Mucosa of stomach (tissue), 1 donor: ENCODE measurements at regions not wholly inside any gene's neighbourhood (a gene's known extent, or its start where the extent isn't known, plus 50 kb on each side); places are given as distances from the start of the nearest gene placed in this dataset.

ENCODE experiments used
- H3K27me3 ChIP-seq: one replicate; pipeline ENCODE4 v1.7.0; 2013; ENCODE audit warnings: mild to moderate bottlenecking, low read length; ENCODE audit not compliant: control insufficient read depth, insufficient read depth
- H3K36me3 ChIP-seq: one replicate; pipeline ENCODE4 v1.7.0; 2013; ENCODE audit warnings: low read length; ENCODE audit not compliant: control insufficient read depth, insufficient read depth
- H3K4me1 ChIP-seq: one replicate; pipeline ENCODE4 v1.7.0; 2013; ENCODE audit warnings: mild to moderate bottlenecking, low read length; ENCODE audit not compliant: control insufficient read depth, insufficient read depth
- H3K4me3 ChIP-seq: one replicate; pipeline ENCODE4 v1.7.0; 2013; ENCODE audit warnings: low read length
- H3K9ac ChIP-seq: one replicate; pipeline ENCODE4 v1.7.0; 2013; ENCODE audit warnings: mild to moderate bottlenecking, low read length, moderate library complexity
- H3K9me3 ChIP-seq: one replicate; pipeline ENCODE4 v1.7.0; 2013; ENCODE audit warnings: mild to moderate bottlenecking, low read length, moderate library complexity; ENCODE audit not compliant: control insufficient read depth
- donor health status: Pancreatic carcinoma.

GRCh38 chr3:178436773-178437172 lies 99.5 kb upstream of the KCNMB2 start:
- H3K9ac ChIP-seq, result no peak overlapping the region

GRCh38 chr3:178437236-178437635 lies 99.0 kb upstream of the KCNMB2 start:
- no peak overlapping the region for H3K9ac ChIP-seq
- no peaks in the 10 kb centered on the region for H3K4me1 ChIP-seq
- H3K9me3 ChIP-seq, result no peaks in the 10 kb centered on the region

More at GRCh38 chr3:178436773-178437172, 99.5 kb upstream of the KCNMB2 start:
- no peaks in the 10 kb centered on the region for H3K4me1 ChIP-seq
- H3K36me3 ChIP-seq, result no peaks in the 10 kb centered on the region
- H3K9me3 ChIP-seq, result no peaks in the 10 kb centered on the region
- no peak overlapping the region for H3K4me3 ChIP-seq
- H3K27me3 ChIP-seq, result no peaks in the 10 kb centered on the region

GRCh38 chr3:178439504-178439903 lies 96.7 kb upstream of the KCNMB2 start:
- no peaks in the 10 kb centered on the region for H3K27me3 ChIP-seq
- H3K9ac ChIP-seq, result no peak overlapping the region
- no peak overlapping the region for H3K4me3 ChIP-seq

More at GRCh38 chr3:178437236-178437635, 99.0 kb upstream of the KCNMB2 start:
- Histone ChIP-seq H3K27me3 (no peaks in the 10 kb centered on the region), H3K4me3 (no peak overlapping the region), H3K36me3 (no peaks in the 10 kb centered on the region)

GRCh38 chr3:178440043-178440442 lies 96.2 kb upstream of the KCNMB2 start:
- Histone ChIP-seq H3K9me3 (no peaks in the 10 kb centered on the region), H3K9ac (no peak overlapping the region), H3K27me3 (no peaks in the 10 kb centered on the region), H3K4me1 (peaks cover 11% of the 10 kb centered on the region), H3K36me3 (no peaks in the 10 kb centered on the region), H3K4me3 (no peak overlapping the region)

More at GRCh38 chr3:178439504-178439903, 96.7 kb upstream of the KCNMB2 start:
- Histone ChIP-seq H3K36me3 (no peaks in the 10 kb centered on the region), H3K4me1 (peaks cover 6% of the 10 kb centered on the region), H3K9me3 (no peaks in the 10 kb centered on the region)

GRCh38 chr3:178443634-178444033 lies 92.6 kb upstream of the KCNMB2 start:
- H3K4me3 ChIP-seq, result no peak overlapping the region
- no peaks in the 10 kb centered on the region for H3K27me3 ChIP-seq
- H3K4me1 ChIP-seq, result peaks cover 24% of the 10 kb centered on the region
- H3K9me3 ChIP-seq, result no peaks in the 10 kb centered on the region
- no peaks in the 10 kb centered on the region for H3K36me3 ChIP-seq
- no peak overlapping the region for H3K9ac ChIP-seq

GRCh38 chr3:178445139-178445538 lies 91.1 kb upstream of the KCNMB2 start:
- Histone ChIP-seq H3K36me3 (no peaks in the 10 kb centered on the region), H3K27me3 (no peaks in the 10 kb centered on the region), H3K9ac (no peak overlapping the region), H3K4me1 (peaks cover 24% of the 10 kb centered on the region), H3K4me3 (no peak overlapping the region), H3K9me3 (no peaks in the 10 kb centered on the region)

- Histone ChIP-seq H3K9me3 (no peaks in the 10 kb centered on the region), H3K36me3 (no peaks in the 10 kb centered on the region), H3K9ac (no peak overlapping the region), H3K4me3 (no peak overlapping the region), H3K4me1 (peaks cover 24% of the 10 kb centered on the region), H3K27me3 (no peaks in the 10 kb centered on the region)
Observed at GRCh38 chr3:178446059-178446458, 90.2 kb upstream of the KCNMB2 start.

GRCh38 chr3:178450476-178450875 lies 85.8 kb upstream of the KCNMB2 start:
- Histone ChIP-seq H3K9ac (no peak overlapping the region), H3K9me3 (no peaks in the 10 kb centered on the region), H3K27me3 (no peaks in the 10 kb centered on the region), H3K4me3 (no peak overlapping the region), H3K36me3 (no peaks in the 10 kb centered on the region), H3K4me1 (peaks cover 17% of the 10 kb centered on the region)

GRCh38 chr3:178451799-178452198 lies 84.4 kb upstream of the KCNMB2 start:
- H3K4me3 ChIP-seq, result no peak overlapping the region
- no peaks in the 10 kb centered on the region for H3K9me3 ChIP-seq
- H3K9ac ChIP-seq, result no peak overlapping the region
- H3K4me1 ChIP-seq, result peaks cover 8% of the 10 kb centered on the region
- no peaks in the 10 kb centered on the region for H3K36me3 ChIP-seq
- no peaks in the 10 kb centered on the region for H3K27me3 ChIP-seq

GRCh38 chr3:178454726-178455125 lies 81.5 kb upstream of the KCNMB2 start:
- Histone ChIP-seq H3K4me3 (no peak overlapping the region), H3K9ac (no peak overlapping the region), H3K36me3 (no peaks in the 10 kb centered on the region), H3K9me3 (no peaks in the 10 kb centered on the region), H3K4me1 (peaks cover 8% of the 10 kb centered on the region), H3K27me3 (no peaks in the 10 kb centered on the region)

GRCh38 chr3:178455226-178455625 lies 81.0 kb upstream of the KCNMB2 start:
- Histone ChIP-seq H3K9ac (no peak overlapping the region), H3K4me3 (no peak overlapping the region), H3K4me1 (peaks cover 8% of the 10 kb centered on the region), H3K36me3 (no peaks in the 10 kb centered on the region), H3K27me3 (no peaks in the 10 kb centered on the region), H3K9me3 (no peaks in the 10 kb centered on the region)

- H3K27me3 ChIP-seq, result no peaks in the 10 kb centered on the region
- no peak overlapping the region for H3K9ac ChIP-seq
- H3K4me3 ChIP-seq, result no peak overlapping the region
- H3K4me1 ChIP-seq, result peaks cover 8% of the 10 kb centered on the region
- no peaks in the 10 kb centered on the region for H3K9me3 ChIP-seq
- H3K36me3 ChIP-seq, result no peaks in the 10 kb centered on the region
Observed at GRCh38 chr3:178455946-178456345, 80.3 kb upstream of the KCNMB2 start.

GRCh38 chr3:178456621-178457285 lies 79.5 kb upstream of the KCNMB2 start:
- no peaks in the 10 kb centered on the region for H3K9me3 ChIP-seq
- no peaks in the 10 kb centered on the region for H3K27me3 ChIP-seq
- no peaks in the 10 kb centered on the region for H3K36me3 ChIP-seq
- H3K9ac ChIP-seq, result no peak overlapping the region
- no peak overlapping the region for H3K4me3 ChIP-seq
- H3K4me1 ChIP-seq, result peaks cover 8% of the 10 kb centered on the region
